GM12892 (cell line): ENCODE measurements at regions not wholly inside any gene's neighbourhood (a gene's known extent, or its start where the extent isn't known, plus 50 kb on each side); places are given as distances from the start of the nearest gene placed in this dataset.

ENCODE experiments used
- POLR2A ChIP-seq: IDR thresholded peaks from 2 replicates; pipeline ENCODE4 v1.6.1; 2011; ENCODE audit warnings: low read depth, low read length, control low read depth
- POLR2AphosphoS5 ChIP-seq: IDR thresholded peaks from 2 replicates; pipeline ENCODE4 v1.6.1; 2011; ENCODE audit warnings: low read depth, low read length, control low read depth

- TF ChIP-seq POLR2A = peak; percentile 55; the same call in 1 of the 2 replicates
- TF ChIP-seq POLR2AphosphoS5 = peak; percentile 87
Observed at GRCh38 chr11:116073854-116074837, 569.9 kb upstream of the CADM1 start.
